Endothelial cell of umbilical vein (primary cell): ENCODE measurements at regions not wholly inside any gene's neighbourhood (a gene's known extent, or its start where the extent isn't known, plus 50 kb on each side); places are given as distances from the start of the nearest gene placed in this dataset.

Source experiments
- CTCF ChIP-seq, 2 donors: IDR thresholded peaks; 1 replicate in 1 of 2; 2 replicates in 1 of 2; pipeline ENCODE4 v1.5.1; 2011; ENCODE audit warnings: low read length in 2 of 2, mild to moderate bottlenecking in 2 of 2, moderate library complexity in 2 of 2, control low read depth in 1 of 2, inconsistent platforms in 1 of 2, low read depth in 1 of 2; ENCODE audit not compliant: insufficient read depth in 1 of 2; ENCODE audit errors: extremely low read depth in 1 of 2
- EZH2 ChIP-seq: IDR thresholded peaks from 2 replicates; pipeline ENCODE4 v1.6.1; 2012; ENCODE audit warnings: borderline replicate concordance, low read depth, mild to moderate bottlenecking, moderate library complexity, low read length, inconsistent platforms; ENCODE audit not compliant: severe bottlenecking
- FOS ChIP-seq: IDR thresholded peaks from 2 replicates; pipeline ENCODE4 v1.6.1; 2011; ENCODE audit warnings: mild to moderate bottlenecking, low read length, moderate library complexity, borderline replicate concordance; ENCODE audit not compliant: insufficient read depth
- GATA2 ChIP-seq: IDR thresholded peaks from 2 replicates; pipeline ENCODE4 v1.7.0; 2011; ENCODE audit warnings: low read depth, mild to moderate bottlenecking, moderate library complexity, mixed read lengths, low read length; ENCODE audit not compliant: insufficient read length, insufficient read depth
- JUN ChIP-seq: IDR thresholded peaks from 2 replicates; pipeline ENCODE4 v1.6.1; 2011; ENCODE audit warnings: borderline replicate concordance, low read depth; ENCODE audit not compliant: insufficient read length, insufficient read depth
- MAX ChIP-seq: IDR thresholded peaks from 2 replicates; pipeline ENCODE4 v1.6.1; 2011; ENCODE audit not compliant: insufficient read depth, insufficient read length
- MYC ChIP-seq: IDR thresholded peaks from one replicate; pipeline ENCODE4 v1.6.1; 2011; ENCODE audit warnings: mild to moderate bottlenecking, low read depth, low read length
- POLR2A ChIP-seq: IDR thresholded peaks from 2 replicates; pipeline ENCODE4 v1.6.1; 2012; ENCODE audit warnings: low read depth, mild to moderate bottlenecking, control low read depth, low read length
- POLR2AphosphoS5 ChIP-seq: IDR thresholded peaks from 2 replicates; pipeline ENCODE4 v1.6.1; 2012; ENCODE audit warnings: low read depth, mild to moderate bottlenecking, control low read depth, low read length, moderate library complexity; ENCODE audit not compliant: insufficient read depth

- no peak for TF ChIP-seq CTCF (IDR thresholded peaks at IDR 0.05; ENCODE audit: extremely low read depth in 1 of 2, insufficient read depth in 1 of 2, low read depth in 1 of 2, low read length in 2 of 2)
- TF ChIP-seq POLR2AphosphoS5, result no peak
- TF ChIP-seq EZH2, result no peak
- no peak for TF ChIP-seq JUN
- no peak for TF ChIP-seq POLR2A
- no peak for TF ChIP-seq MYC
- TF ChIP-seq GATA2, result no peak
- no peak for TF ChIP-seq FOS
- no peak for TF ChIP-seq MAX
Measured at GRCh38 chr5:66362046-66362445, 217.9 kb downstream of the SREK1 start.
